ENCODE measurements at regions not wholly inside any gene's neighbourhood (a gene's known extent, or its start where the extent isn't known, plus 50 kb on each side); places are given as distances from the start of the nearest gene placed in this dataset.

DNA sequence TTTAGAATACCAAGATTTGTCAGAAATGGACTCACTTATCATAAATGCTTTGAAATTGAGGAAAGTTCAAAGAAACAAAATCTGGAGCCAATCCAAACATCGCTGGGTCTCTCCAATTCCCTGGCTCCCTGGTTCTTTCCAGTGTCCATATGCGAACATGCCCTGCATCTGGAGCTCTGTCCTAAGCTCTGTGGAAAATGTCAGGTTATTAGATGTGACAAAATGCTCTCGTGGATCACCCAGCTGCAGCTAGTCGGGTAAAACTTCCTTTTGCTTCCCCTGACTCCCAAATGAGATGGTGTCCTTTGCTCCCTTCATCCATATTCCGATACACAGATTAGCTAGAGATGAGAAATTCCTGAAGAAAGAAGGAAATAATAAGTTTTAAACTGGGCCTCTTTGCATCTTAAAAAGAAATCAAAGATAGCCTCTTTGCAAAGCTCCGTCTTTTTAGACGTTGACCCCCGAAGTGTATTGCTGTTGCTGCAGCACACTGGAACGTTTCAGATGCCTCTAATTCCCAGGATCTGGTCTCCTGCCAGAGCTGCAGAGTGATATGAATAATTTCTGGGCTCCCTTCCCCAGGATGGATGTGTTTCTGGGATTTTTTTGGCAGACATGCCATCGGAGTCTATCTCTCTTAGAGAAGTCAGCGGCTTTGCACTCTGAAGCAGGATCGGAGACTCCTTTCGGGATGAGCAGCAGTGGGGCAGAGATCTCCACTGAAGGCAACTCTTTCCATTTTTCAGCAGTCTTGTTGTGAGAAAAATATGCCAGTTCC, 102.9 kb downstream of the TEX26 start:
- Histone ChIP-seq H3K36me3 (ENCODE audit: control insufficient read depth, insufficient read depth, low read length) (no peaks in the 10 kb centered on the region), H3K27me3 (ENCODE audit: control insufficient read depth in 2 of 2, insufficient read depth in 2 of 2, low read length in 2 of 2) (peaks cover 4 to 34% of the 10 kb centered on the region in 2 experiments; a peak in 3 of 5 replicates), H3K4me3 (no peak overlapping the region), H3K79me2 (ENCODE audit: control insufficient read depth, insufficient read depth, low read length) (no peaks in the 10 kb centered on the region), H3K4me2 (ENCODE audit: insufficient read depth, low read length) (no peak overlapping the region), H2AFZ (ENCODE audit: low read depth, low read length) (no peak overlapping the region), H3K27ac (ENCODE audit: extremely low read depth, low read depth, low read length) (no peak overlapping the region), H3K9me1 (ENCODE audit: control insufficient read depth, insufficient read depth, low read length) (no peaks in the 10 kb centered on the region), H3K9me3 (replicated peaks; ENCODE audit: control insufficient read depth, insufficient read depth, low read depth, low read length) (no peaks in the 10 kb centered on the region), H3K4me1 (replicated peaks in 1 of 2; ENCODE audit: control insufficient read depth in 2 of 2, insufficient read depth in 2 of 2, low read length in 2 of 2) (no peaks in the 10 kb centered on the region), H3K9ac (ENCODE audit: insufficient read depth in 1 of 2, low read depth in 2 of 2, low read length in 2 of 2) (no peak overlapping the region), H4K20me1 (replicated peaks; ENCODE audit: control insufficient read depth, insufficient read depth, low read length) (no peaks in the 10 kb centered on the region)
- no peak for ATAC-seq
- TF ChIP-seq ZNF217 (CRISPR knock-in tag; IDR thresholded peaks at IDR 0.05) = no peak
- TF ChIP-seq POLR2A (conservative IDR thresholded peaks at IDR 0.05) = no peak
- TF ChIP-seq ZNF140 (CRISPR knock-in tag; IDR thresholded peaks at IDR 0.05) = no peak
- no peak for TF ChIP-seq ESRRB (CRISPR knock-in tag; IDR thresholded peaks at IDR 0.05; ENCODE audit: borderline replicate concordance)
- TF ChIP-seq HNRNPK (IDR thresholded peaks at IDR 0.05; ENCODE audit: low read depth, low read length, poor library complexity, severe bottlenecking) = no peak
- TF ChIP-seq, protein P1, sequence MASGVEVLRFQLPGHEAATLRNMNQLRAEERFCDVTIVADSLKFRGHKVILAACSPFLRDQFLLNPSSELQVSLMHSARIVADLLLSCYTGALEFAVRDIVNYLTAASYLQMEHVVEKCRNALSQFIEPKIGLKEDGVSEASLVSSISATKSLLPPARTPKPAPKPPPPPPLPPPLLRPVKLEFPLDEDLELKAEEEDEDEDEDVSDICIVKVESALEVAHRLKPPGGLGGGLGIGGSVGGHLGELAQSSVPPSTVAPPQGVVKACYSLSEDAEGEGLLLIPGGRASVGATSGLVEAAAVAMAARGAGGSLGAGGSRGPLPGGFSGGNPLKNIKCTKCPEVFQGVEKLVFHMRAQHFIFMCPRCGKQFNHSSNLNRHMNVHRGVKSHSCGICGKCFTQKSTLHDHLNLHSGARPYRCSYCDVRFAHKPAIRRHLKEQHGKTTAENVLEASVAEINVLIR (CRISPR knock-in tag; IDR thresholded peaks at IDR 0.05) = no peak
- no peak for TF ChIP-seq XRCC4 (IDR thresholded peaks at IDR 0.05; ENCODE audit: extremely low read depth, insufficient read depth, insufficient read length)
- TF ChIP-seq SIN3B (IDR thresholded peaks at IDR 0.05; ENCODE audit: low read depth) = no peak
- TF ChIP-seq, protein P2, sequence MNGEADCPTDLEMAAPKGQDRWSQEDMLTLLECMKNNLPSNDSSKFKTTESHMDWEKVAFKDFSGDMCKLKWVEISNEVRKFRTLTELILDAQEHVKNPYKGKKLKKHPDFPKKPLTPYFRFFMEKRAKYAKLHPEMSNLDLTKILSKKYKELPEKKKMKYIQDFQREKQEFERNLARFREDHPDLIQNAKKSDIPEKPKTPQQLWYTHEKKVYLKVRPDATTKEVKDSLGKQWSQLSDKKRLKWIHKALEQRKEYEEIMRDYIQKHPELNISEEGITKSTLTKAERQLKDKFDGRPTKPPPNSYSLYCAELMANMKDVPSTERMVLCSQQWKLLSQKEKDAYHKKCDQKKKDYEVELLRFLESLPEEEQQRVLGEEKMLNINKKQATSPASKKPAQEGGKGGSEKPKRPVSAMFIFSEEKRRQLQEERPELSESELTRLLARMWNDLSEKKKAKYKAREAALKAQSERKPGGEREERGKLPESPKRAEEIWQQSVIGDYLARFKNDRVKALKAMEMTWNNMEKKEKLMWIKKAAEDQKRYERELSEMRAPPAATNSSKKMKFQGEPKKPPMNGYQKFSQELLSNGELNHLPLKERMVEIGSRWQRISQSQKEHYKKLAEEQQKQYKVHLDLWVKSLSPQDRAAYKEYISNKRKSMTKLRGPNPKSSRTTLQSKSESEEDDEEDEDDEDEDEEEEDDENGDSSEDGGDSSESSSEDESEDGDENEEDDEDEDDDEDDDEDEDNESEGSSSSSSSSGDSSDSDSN (IDR thresholded peaks at IDR 0.05; ENCODE audit: borderline replicate concordance in 1 of 2, low read depth in 2 of 2, low read length in 2 of 2) = no peak
- TF ChIP-seq MCM3 (IDR thresholded peaks at IDR 0.05) = no peak
- TF ChIP-seq ZNF584 (CRISPR knock-in tag; IDR thresholded peaks at IDR 0.05; ENCODE audit: low read depth) = no peak
- TF ChIP-seq PRMT5 (CRISPR knock-in tag; IDR thresholded peaks at IDR 0.05) = no peak
- TF ChIP-seq COPS2 (conservative IDR thresholded peaks at IDR 0.05) = no peak
- TF ChIP-seq CSDE1 (IDR thresholded peaks at IDR 0.05) = no peak
- TF ChIP-seq, protein P3, sequence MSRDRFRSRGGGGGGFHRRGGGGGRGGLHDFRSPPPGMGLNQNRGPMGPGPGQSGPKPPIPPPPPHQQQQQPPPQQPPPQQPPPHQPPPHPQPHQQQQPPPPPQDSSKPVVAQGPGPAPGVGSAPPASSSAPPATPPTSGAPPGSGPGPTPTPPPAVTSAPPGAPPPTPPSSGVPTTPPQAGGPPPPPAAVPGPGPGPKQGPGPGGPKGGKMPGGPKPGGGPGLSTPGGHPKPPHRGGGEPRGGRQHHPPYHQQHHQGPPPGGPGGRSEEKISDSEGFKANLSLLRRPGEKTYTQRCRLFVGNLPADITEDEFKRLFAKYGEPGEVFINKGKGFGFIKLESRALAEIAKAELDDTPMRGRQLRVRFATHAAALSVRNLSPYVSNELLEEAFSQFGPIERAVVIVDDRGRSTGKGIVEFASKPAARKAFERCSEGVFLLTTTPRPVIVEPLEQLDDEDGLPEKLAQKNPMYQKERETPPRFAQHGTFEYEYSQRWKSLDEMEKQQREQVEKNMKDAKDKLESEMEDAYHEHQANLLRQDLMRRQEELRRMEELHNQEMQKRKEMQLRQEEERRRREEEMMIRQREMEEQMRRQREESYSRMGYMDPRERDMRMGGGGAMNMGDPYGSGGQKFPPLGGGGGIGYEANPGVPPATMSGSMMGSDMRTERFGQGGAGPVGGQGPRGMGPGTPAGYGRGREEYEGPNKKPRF (IDR thresholded peaks at IDR 0.05; ENCODE audit: low read depth, low read length) = no peak
- no peak for TF ChIP-seq POLR2H (tag; IDR thresholded peaks at IDR 0.05; ENCODE audit: low read depth)
- TF ChIP-seq NFATC3 (IDR thresholded peaks at IDR 0.05) = no peak
- no peak for TF ChIP-seq SREBF1 (IDR thresholded peaks at IDR 0.05; ENCODE audit: borderline replicate concordance, low read depth, low read length)
- BruUV-seq (replicated peaks) = no TSS peak
- intact Hi-C loops (cut with micrococcal nuclease) (no loop called here), in situ Hi-C loops (cut with MboI) (no loop called here)
- POLR2A ChIA-PET = interaction anchor here (1.0 kb wide), 1 partner anchor 10 kb away, joined by 4 read pairs; no protein-coding TSS in a partner anchor
- no peak for DNase-seq (ENCODE audit: extremely low read depth in 1 of 4, low spot score in 3 of 4)
- CTCF ChIA-PET (ENCODE audit: low intra/inter-chr PET ratio) = no interaction called here
- under 1% methylated on average over 13 of the region's 13 CpGs for WGBS (ENCODE audit: insufficient coverage, low coverage, missing lambda C conversion rate)
- FAIRE-seq = no peak

Data from K562 (cell line).